ENCODE measurements at regions not wholly inside any gene's neighbourhood (a gene's known extent, or its start where the extent isn't known, plus 50 kb on each side); places are given as distances from the start of the nearest gene placed in this dataset.

DNA sequence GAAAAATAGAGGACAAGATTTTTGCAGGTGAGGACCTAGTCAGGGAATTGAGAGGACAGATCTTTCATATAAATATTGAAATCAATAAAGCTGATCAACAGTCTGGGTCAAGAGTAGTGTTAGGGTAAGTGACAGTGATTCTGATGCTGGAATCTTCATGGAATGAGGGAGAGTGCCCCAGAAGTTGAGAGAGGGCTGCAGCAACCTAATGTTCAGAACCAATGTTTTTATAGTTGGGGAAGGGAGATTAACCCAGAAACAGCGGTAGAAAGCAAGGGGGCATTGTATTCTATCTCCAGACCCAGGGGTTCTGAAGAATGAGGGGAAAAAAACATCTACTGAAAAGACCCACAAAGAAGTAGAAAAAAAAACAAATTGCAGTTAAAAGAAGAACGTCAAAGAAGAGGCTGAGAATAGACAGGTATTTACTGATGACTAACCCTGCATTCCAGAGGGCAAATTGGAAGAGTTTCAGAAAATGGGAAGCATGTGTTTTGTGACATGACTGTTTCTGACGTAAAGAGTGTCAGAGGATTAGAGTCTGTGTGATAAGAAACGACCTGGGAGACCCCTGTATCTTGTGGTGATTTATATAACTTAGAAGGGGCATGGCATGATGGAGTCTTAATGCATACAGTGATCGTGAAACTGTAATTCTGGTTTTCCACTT, 819.6 kb upstream of the EPHA5 start:
- TF ChIP-seq, protein P1, sequence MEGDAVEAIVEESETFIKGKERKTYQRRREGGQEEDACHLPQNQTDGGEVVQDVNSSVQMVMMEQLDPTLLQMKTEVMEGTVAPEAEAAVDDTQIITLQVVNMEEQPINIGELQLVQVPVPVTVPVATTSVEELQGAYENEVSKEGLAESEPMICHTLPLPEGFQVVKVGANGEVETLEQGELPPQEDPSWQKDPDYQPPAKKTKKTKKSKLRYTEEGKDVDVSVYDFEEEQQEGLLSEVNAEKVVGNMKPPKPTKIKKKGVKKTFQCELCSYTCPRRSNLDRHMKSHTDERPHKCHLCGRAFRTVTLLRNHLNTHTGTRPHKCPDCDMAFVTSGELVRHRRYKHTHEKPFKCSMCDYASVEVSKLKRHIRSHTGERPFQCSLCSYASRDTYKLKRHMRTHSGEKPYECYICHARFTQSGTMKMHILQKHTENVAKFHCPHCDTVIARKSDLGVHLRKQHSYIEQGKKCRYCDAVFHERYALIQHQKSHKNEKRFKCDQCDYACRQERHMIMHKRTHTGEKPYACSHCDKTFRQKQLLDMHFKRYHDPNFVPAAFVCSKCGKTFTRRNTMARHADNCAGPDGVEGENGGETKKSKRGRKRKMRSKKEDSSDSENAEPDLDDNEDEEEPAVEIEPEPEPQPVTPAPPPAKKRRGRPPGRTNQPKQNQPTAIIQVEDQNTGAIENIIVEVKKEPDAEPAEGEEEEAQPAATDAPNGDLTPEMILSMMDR (conservative IDR thresholded peaks at IDR 0.05 in 1 of 2, IDR thresholded peaks at IDR 0.05 in 1 of 2; ENCODE audit: extremely low read depth in 1 of 2, insufficient read depth in 1 of 2, low read depth in 1 of 2, low read length in 2 of 2), result no peak
- no peak for TF ChIP-seq EZH2 (IDR thresholded peaks at IDR 0.05; ENCODE audit: borderline replicate concordance, low read length)
